DND-41 (cell line): ENCODE measurements at regions not wholly inside any gene's neighbourhood (a gene's known extent, or its start where the extent isn't known, plus 50 kb on each side); places are given as distances from the start of the nearest gene placed in this dataset.
A peak's percentile ranks its signal among the peaks of the same experiment; 100 is the strongest.

Source experiments
- ATAC-seq: fragments of 200-7000 bp; cut with Tn5 transposase; 3 replicates; pipeline ENCODE4 v1.9.1; 2021; ENCODE audit warnings: low read depth; ENCODE audit not compliant: insufficient read depth
- DNase-seq: peaks from one replicate; pipeline ENCODE4 v3.0.0-alpha.2; 2020
- H2AFZ ChIP-seq: 2 replicates; pipeline ENCODE4 v1.6.0; 2012; ENCODE audit warnings: low read depth, low read length
- H3K27ac ChIP-seq: 2 replicates; pipeline ENCODE4 v1.5.1; 2012; ENCODE audit warnings: low read length, inconsistent platforms
- H3K27me3 ChIP-seq: fragments of 200-600 bp; sonication (generic); 2 replicates; pipeline ENCODE4 v1.6.0; 2012; ENCODE audit warnings: low read length, mild to moderate bottlenecking, inconsistent platforms; ENCODE audit not compliant: insufficient read depth, poor library complexity
- H3K36me3 ChIP-seq: 2 replicates; pipeline ENCODE4 v1.5.1; 2012; ENCODE audit warnings: low read length, inconsistent platforms; ENCODE audit not compliant: insufficient read depth
- H3K4me1 ChIP-seq: 2 replicates; pipeline ENCODE4 v1.5.1; 2012; ENCODE audit warnings: mild to moderate bottlenecking, low read length; ENCODE audit not compliant: insufficient read depth
- H3K4me2 ChIP-seq: 2 replicates; pipeline ENCODE4 v1.6.0; 2012; ENCODE audit warnings: mild to moderate bottlenecking, moderate library complexity, low read length, inconsistent platforms; ENCODE audit not compliant: insufficient read depth
- H3K4me3 ChIP-seq, 2 experiments: fragments of 200-600 bp in 1 of 2; shearing (Covaris generic) in 1 of 2; 2 replicates each; pipeline ENCODE4 v1.5.1; 2012 to 2016; ENCODE audit warnings: inconsistent platforms in 2 of 2, low read length in 2 of 2, mild to moderate bottlenecking in 2 of 2, low read depth in 1 of 2, moderate library complexity in 1 of 2
- H3K79me2 ChIP-seq: 2 replicates; pipeline ENCODE4 v1.6.0; 2012; ENCODE audit warnings: low read length, inconsistent platforms; ENCODE audit not compliant: insufficient read depth
- H3K9ac ChIP-seq: 2 replicates; pipeline ENCODE4 v1.6.0; 2012; ENCODE audit warnings: low read depth, mild to moderate bottlenecking, inconsistent platforms, low read length, moderate library complexity
- H3K9me3 ChIP-seq: 2 replicates; pipeline ENCODE4 v1.5.1; 2012; ENCODE audit warnings: low read length, moderate library complexity, mild to moderate bottlenecking, inconsistent platforms; ENCODE audit not compliant: insufficient read depth, severe bottlenecking
- H4K20me1 ChIP-seq: 2 replicates; pipeline ENCODE4 v1.6.0; 2012; ENCODE audit warnings: low read length; ENCODE audit not compliant: insufficient read depth
- CTCF ChIP-seq: IDR thresholded peaks from 2 replicates; pipeline ENCODE4 v1.5.1; 2012; ENCODE audit warnings: borderline replicate concordance, low read length, moderate library complexity, mild to moderate bottlenecking; ENCODE audit not compliant: poor library complexity, severe bottlenecking; ENCODE audit errors: extremely low read depth
- EZH2 ChIP-seq: IDR thresholded peaks from 3 replicates; pipeline ENCODE4 v1.6.1; 2012; ENCODE audit warnings: borderline replicate concordance, low read depth, mild to moderate bottlenecking, moderate library complexity, low read length, inconsistent platforms; ENCODE audit not compliant: severe bottlenecking

- ATAC-seq (peak; percentile 83), DNase-seq (peak; percentile 81)
- H3K4me3 ChIP-seq = peak overlapping the region in 1 of 2 experiments; percentile 52; a peak in 2 of 4 replicates
- H3K4me2 ChIP-seq = peak overlapping the region; percentile 66
- H3K36me3 ChIP-seq = no peaks in the 10 kb centered on the region
- peak overlapping the region; percentile 67 for H2AFZ ChIP-seq
- TF ChIP-seq CTCF (peak; percentile 55), EZH2 (no peak)
- H4K20me1 ChIP-seq = no peaks in the 10 kb centered on the region
- H3K79me2 ChIP-seq = no peaks in the 10 kb centered on the region
- peak overlapping the region; percentile 91 for H3K27ac ChIP-seq
- H3K4me1 ChIP-seq = peaks cover 39% of the 10 kb centered on the region
- peak overlapping the region; percentile 58 for H3K9ac ChIP-seq
- no peaks in the 10 kb centered on the region for H3K27me3 ChIP-seq
- no peaks in the 10 kb centered on the region for H3K9me3 ChIP-seq
These were observed 121.1 kb upstream of the XYLT1 start for GRCh38 chr16:17591655-17592405.

GRCh38 chr16:17590711-17591654, 120.2 kb upstream of the XYLT1 start:
- TF ChIP-seq EZH2 (no peak), CTCF (no peak)
- no peaks in the 10 kb centered on the region for H3K9me3 ChIP-seq
- H4K20me1 ChIP-seq = no peaks in the 10 kb centered on the region
- H3K27ac ChIP-seq = peak overlapping the region; percentile 91
- H3K79me2 ChIP-seq = no peaks in the 10 kb centered on the region
- H3K27me3 ChIP-seq = no peaks in the 10 kb centered on the region
- ATAC-seq (peak; percentile 60), DNase-seq (peak; percentile 71)
- peak overlapping the region in 1 of 2 experiments; percentile 52; a peak in 2 of 4 replicates for H3K4me3 ChIP-seq
- H3K4me2 ChIP-seq = peak overlapping the region; percentile 66
- H2AFZ ChIP-seq = peak overlapping the region; percentile 67
- peaks cover 39% of the 10 kb centered on the region for H3K4me1 ChIP-seq
- H3K9ac ChIP-seq = peak overlapping the region; percentile 58
- H3K36me3 ChIP-seq = no peaks in the 10 kb centered on the region

GRCh38 chr16:17589898-17590297, 119.1 kb upstream of the XYLT1 start:
- no peak for DNase-seq
- Histone ChIP-seq H4K20me1 (no peaks in the 10 kb centered on the region), H3K4me2 (no peak overlapping the region), H3K27ac (peak overlapping the region; percentile 91), H3K79me2 (no peaks in the 10 kb centered on the region), H3K36me3 (no peaks in the 10 kb centered on the region), H2AFZ (no peak overlapping the region), H3K4me3 (no peak overlapping the region), H3K9me3 (no peaks in the 10 kb centered on the region), H3K9ac (no peak overlapping the region), H3K27me3 (no peaks in the 10 kb centered on the region), H3K4me1 (peaks cover 39% of the 10 kb centered on the region)
- no peak for TF ChIP-seq EZH2
- no peak for TF ChIP-seq CTCF
- ATAC-seq = no peak
